ENCODE measurements at regions not wholly inside any gene's neighbourhood (a gene's known extent, or its start where the extent isn't known, plus 50 kb on each side); places are given as distances from the start of the nearest gene placed in this dataset.

- Histone ChIP-seq H3K27ac (ENCODE audit: low read depth, low read length) (no peak overlapping the region), H3K4me2 (ENCODE audit: low read length) (no peak overlapping the region), H3K79me2 (ENCODE audit: insufficient read depth, low read length) (no peaks in the 10 kb centered on the region), H3K4me1 (ENCODE audit: insufficient read depth, low read length) (no peaks in the 10 kb centered on the region), H3K4me3 (ENCODE audit: insufficient read depth, low read depth, low read length) (no peak overlapping the region), H3K36me3 (ENCODE audit: insufficient read depth, low read length) (no peaks in the 10 kb centered on the region), H3K9me3 (ENCODE audit: insufficient read depth, low read depth, low read length) (no peaks in the 10 kb centered on the region), H3K9ac (ENCODE audit: low read length) (no peak overlapping the region), H3K27me3 (ENCODE audit: insufficient read depth, low read length) (no peaks in the 10 kb centered on the region), H2AFZ (ENCODE audit: low read depth, low read length) (no peak overlapping the region), H4K20me1 (ENCODE audit: insufficient read depth, low read length) (no peaks in the 10 kb centered on the region)
- no peaks in the 10 kb centered on the region for H3K4me1 Mint-ChIP-seq (ENCODE audit: low read depth, unreplicated experiment)
- no peak overlapping the region for H3K4me3 Mint-ChIP-seq (ENCODE audit: unreplicated experiment)
- TF ChIP-seq CTCF (IDR thresholded peaks at IDR 0.05; ENCODE audit: insufficient read depth, low read depth, low read length) (no peak), EZH2 (IDR thresholded peaks at IDR 0.05; ENCODE audit: insufficient read depth, low read length) (no peak)
- DNase-seq (ENCODE audit: low read depth) (no peak), FAIRE-seq (no peak)
- H3K27me3 Mint-ChIP-seq (ENCODE audit: low read depth, unreplicated experiment): no peaks in the 10 kb centered on the region
- no peaks in the 10 kb centered on the region for H3K36me3 Mint-ChIP-seq (ENCODE audit: low read depth, unreplicated experiment)
- H3K27ac Mint-ChIP-seq (ENCODE audit: unreplicated experiment): no peak overlapping the region
- no peaks in the 10 kb centered on the region for H3K9me3 Mint-ChIP-seq (ENCODE audit: unreplicated experiment)
Observed at GRCh38 chr13:56558698-56559320, 581.9 kb upstream of the PRR20A start.

- no peaks in the 10 kb centered on the region for H3K27me3 ChIP-seq (ENCODE audit: insufficient read depth, low read length)
- no peaks in the 10 kb centered on the region for H3K4me1 ChIP-seq (ENCODE audit: insufficient read depth, low read length)
- no peaks in the 10 kb centered on the region for H3K9me3 ChIP-seq (ENCODE audit: insufficient read depth, low read depth, low read length)
- no peak overlapping the region for H3K9ac ChIP-seq (ENCODE audit: low read length)
- H3K27ac ChIP-seq (ENCODE audit: low read depth, low read length): no peak overlapping the region
- no peak for FAIRE-seq
- no peak overlapping the region for H3K4me2 ChIP-seq (ENCODE audit: low read length)
- no peak for DNase-seq (ENCODE audit: low read depth)
- Mint-ChIP-seq H3K27me3 (ENCODE audit: low read depth, unreplicated experiment) (no peaks in the 10 kb centered on the region), H3K4me1 (ENCODE audit: low read depth, unreplicated experiment) (no peaks in the 10 kb centered on the region), H3K4me3 (ENCODE audit: unreplicated experiment) (no peak overlapping the region), H3K27ac (ENCODE audit: unreplicated experiment) (no peak overlapping the region), H3K36me3 (ENCODE audit: low read depth, unreplicated experiment) (no peaks in the 10 kb centered on the region), H3K9me3 (ENCODE audit: unreplicated experiment) (no peaks in the 10 kb centered on the region)
- H2AFZ ChIP-seq (ENCODE audit: low read depth, low read length): no peak overlapping the region
- no peak overlapping the region for H3K4me3 ChIP-seq (ENCODE audit: insufficient read depth, low read depth, low read length)
- TF ChIP-seq CTCF (IDR thresholded peaks at IDR 0.05; ENCODE audit: insufficient read depth, low read depth, low read length) (no peak), EZH2 (IDR thresholded peaks at IDR 0.05; ENCODE audit: insufficient read depth, low read length) (no peak)
- no peaks in the 10 kb centered on the region for H3K36me3 ChIP-seq (ENCODE audit: insufficient read depth, low read length)
- H3K79me2 ChIP-seq (ENCODE audit: insufficient read depth, low read length): no peaks in the 10 kb centered on the region
- H4K20me1 ChIP-seq (ENCODE audit: insufficient read depth, low read length): no peaks in the 10 kb centered on the region
Observed at GRCh38 chr13:56561327-56561726, 579.4 kb upstream of the PRR20A start.

- no peak overlapping the region for H3K9ac ChIP-seq (ENCODE audit: low read length)
- no peak overlapping the region for H2AFZ ChIP-seq (ENCODE audit: low read depth, low read length)
- H3K9me3 Mint-ChIP-seq (ENCODE audit: unreplicated experiment): no peaks in the 10 kb centered on the region
- H3K27me3 Mint-ChIP-seq (ENCODE audit: low read depth, unreplicated experiment): no peaks in the 10 kb centered on the region
- FAIRE-seq (no peak), DNase-seq (ENCODE audit: low read depth) (no peak)
- no peaks in the 10 kb centered on the region for H3K27me3 ChIP-seq (ENCODE audit: insufficient read depth, low read length)
- H3K79me2 ChIP-seq (ENCODE audit: insufficient read depth, low read length): no peaks in the 10 kb centered on the region
- H3K4me2 ChIP-seq (ENCODE audit: low read length): no peak overlapping the region
- no peaks in the 10 kb centered on the region for H3K4me1 ChIP-seq (ENCODE audit: insufficient read depth, low read length)
- H3K36me3 ChIP-seq (ENCODE audit: insufficient read depth, low read length): no peaks in the 10 kb centered on the region
- H3K4me3 ChIP-seq (ENCODE audit: insufficient read depth, low read depth, low read length): no peak overlapping the region
- H3K27ac Mint-ChIP-seq (ENCODE audit: unreplicated experiment): no peak overlapping the region
- H3K4me3 Mint-ChIP-seq (ENCODE audit: unreplicated experiment): no peak overlapping the region
- TF ChIP-seq EZH2 (IDR thresholded peaks at IDR 0.05; ENCODE audit: insufficient read depth, low read length) (no peak), CTCF (IDR thresholded peaks at IDR 0.05; ENCODE audit: insufficient read depth, low read depth, low read length) (no peak)
- no peaks in the 10 kb centered on the region for H4K20me1 ChIP-seq (ENCODE audit: insufficient read depth, low read length)
- no peaks in the 10 kb centered on the region for H3K9me3 ChIP-seq (ENCODE audit: insufficient read depth, low read depth, low read length)
- H3K27ac ChIP-seq (ENCODE audit: low read depth, low read length): no peak overlapping the region
- H3K4me1 Mint-ChIP-seq (ENCODE audit: low read depth, unreplicated experiment): no peaks in the 10 kb centered on the region
- no peaks in the 10 kb centered on the region for H3K36me3 Mint-ChIP-seq (ENCODE audit: low read depth, unreplicated experiment)
Observed at GRCh38 chr13:56563663-56564062, 577.1 kb upstream of the PRR20A start.

All from astrocyte (in vitro differentiated cells and primary cell).